ENCODE measurements at regions not wholly inside any gene's neighbourhood (a gene's known extent, or its start where the extent isn't known, plus 50 kb on each side); places are given as distances from the start of the nearest gene placed in this dataset.

DNA sequence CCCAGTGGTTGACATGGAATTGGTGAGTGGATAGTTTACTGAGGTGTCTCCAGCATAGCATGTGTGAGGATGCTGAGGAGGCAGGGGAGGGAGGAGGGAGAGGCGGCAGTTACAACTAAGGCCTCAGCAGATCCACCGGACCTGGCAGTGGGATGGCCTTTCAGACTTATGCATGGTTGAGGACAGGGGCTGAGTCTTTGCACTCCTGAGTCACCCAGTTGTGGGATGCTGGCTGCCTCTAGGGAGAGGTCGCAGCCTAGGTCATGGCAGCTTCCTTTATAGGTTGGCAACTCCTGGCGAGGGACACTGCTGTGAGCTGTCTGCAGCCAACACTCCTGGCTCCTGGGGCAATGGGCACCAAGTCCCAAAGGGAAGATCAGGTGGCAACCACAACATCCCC, 380.3 kb downstream of the PREX1 start:
- TF ChIP-seq OSR1 (CRISPR knock-in tag; IDR thresholded peaks at IDR 0.05): no peak
- TF ChIP-seq CREB5 (CRISPR knock-in tag; IDR thresholded peaks at IDR 0.05; ENCODE audit: low read depth): no peak
- TF ChIP-seq ZFP30 (CRISPR knock-in tag; IDR thresholded peaks at IDR 0.05): no peak
- TF ChIP-seq PATZ1 (CRISPR knock-in tag; IDR thresholded peaks at IDR 0.05; ENCODE audit: borderline replicate concordance): no peak
- TF ChIP-seq ZNF565 (CRISPR knock-in tag; conservative IDR thresholded peaks at IDR 0.05; ENCODE audit: low read depth): no peak

All from SK-N-SH treated with all-trans-retinoic acid at 6 μM for 48 hours (cell line).